Dermis blood vessel endothelial cell (primary cell): ENCODE measurements at regions not wholly inside any gene's neighbourhood (a gene's known extent, or its start where the extent isn't known, plus 50 kb on each side); places are given as distances from the start of the nearest gene placed in this dataset.

Experiments used
- DNase-seq: peaks from one replicate; pipeline ENCODE4 v3.0.0; 2010

DNA sequence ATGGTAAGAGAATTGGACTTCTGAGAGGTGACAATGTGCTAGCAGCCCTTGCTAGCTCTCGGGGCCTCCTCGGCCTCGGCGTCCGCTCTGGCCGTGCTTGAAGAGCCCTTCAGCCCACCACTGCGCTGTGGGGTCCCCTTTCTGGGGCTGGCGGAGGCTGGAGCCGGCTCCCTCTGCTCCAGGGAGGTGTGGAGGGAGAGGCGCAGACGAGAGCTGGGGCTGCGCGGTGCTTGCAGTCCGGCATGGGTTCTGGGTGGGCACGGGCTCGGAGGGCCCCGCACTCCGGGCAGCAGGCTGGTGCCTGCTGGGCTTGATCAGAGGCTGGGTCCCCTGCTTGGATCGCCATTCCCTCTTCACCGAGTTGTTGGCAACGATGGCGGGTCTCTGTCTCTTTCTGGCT, 226.4 kb upstream of the AMIGO2 start:
- no peak for DNase-seq

DNA sequence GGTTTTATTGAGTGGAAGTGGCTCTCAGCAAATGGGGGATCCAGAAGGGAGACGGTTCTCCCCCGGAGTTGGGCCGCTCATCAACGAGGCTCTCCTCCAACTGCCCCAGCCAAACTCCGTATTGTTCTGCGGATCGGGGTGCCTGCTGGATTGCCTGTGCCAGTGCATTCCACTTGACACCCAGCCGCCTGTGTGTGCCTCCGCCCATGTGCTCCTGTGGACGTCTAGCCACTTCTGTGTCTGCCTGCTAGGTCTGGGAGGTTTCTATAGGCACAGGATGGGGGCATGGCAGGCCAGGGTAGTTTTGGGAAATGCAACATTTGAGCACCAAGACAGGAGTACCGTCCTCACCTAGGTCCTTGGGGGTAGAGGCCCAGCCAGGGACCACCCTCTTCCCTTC, 225.7 kb upstream of the AMIGO2 start:
- DNase-seq, result no peak

DNA sequence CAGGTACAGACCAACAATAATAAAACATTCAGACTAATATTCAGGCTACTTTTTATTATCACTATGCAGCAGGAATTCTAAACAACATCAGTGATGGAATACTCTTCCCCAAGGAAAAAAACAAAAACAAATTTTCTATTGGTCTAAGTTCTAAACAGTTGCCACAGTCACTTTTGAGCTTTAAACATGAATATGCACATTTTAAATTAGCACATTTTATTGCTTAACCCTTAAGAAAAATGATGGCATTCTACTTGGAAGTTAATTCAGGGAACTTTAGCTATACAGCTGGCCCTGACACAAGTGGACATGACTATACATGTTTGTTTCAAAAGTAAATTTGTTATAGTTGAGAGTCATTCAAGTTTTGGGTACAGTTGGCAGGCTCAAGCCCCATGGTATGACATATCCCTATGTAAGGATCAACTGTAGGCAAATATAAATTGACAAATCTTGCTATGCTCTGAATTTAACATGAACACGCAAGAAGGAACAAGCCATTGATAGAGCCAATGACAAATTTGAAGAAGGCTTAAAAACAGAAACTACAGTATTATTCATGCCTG, 224.3 kb upstream of the AMIGO2 start:
- DNase-seq, result no peak

DNA sequence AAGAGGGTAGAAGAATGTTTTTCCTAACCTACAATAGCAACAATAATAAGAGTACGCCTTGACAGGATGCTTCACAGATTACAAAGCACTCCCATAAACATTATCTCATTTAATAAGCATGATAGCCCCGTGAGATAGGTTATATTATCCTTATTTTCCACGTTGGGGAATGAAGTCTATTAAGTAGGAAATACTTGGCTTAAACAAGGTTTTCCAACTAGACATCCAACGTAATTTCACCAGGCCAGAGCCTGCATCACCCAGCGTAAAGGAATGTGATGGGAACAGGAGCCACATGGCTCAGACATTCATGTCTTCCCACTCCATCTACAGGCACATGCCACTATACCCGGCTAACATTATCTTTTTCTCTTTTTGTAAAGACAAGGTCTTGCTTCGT, 223.4 kb upstream of the AMIGO2 start:
- no peak for DNase-seq

DNA sequence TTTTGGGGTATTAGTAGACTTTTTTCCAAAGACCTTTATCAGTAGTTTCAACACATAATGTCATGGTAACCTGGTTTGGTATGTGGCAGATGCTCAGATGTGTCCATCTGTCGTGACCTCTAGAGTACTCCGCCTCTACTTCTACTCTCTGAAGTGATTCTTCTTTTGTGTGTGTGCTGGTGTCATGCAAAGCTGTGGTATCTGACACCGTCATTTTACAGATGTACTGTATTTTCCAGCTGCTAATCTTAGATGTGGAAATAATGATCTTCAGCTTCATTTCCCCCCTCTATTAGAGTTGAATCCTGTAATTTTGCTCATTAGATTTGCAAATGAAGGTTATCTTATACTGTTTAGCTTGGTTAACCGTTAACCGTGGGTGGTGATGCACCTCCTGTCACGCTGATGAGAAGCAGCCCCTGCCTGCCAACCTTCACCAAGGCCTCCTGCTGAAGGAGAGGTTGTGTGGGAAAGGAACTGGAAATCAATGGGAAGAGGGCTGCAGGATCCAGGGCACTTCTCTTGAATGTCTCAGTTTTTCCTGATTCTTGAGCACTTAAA, 222.4 kb upstream of the AMIGO2 start:
- no peak for DNase-seq

DNA sequence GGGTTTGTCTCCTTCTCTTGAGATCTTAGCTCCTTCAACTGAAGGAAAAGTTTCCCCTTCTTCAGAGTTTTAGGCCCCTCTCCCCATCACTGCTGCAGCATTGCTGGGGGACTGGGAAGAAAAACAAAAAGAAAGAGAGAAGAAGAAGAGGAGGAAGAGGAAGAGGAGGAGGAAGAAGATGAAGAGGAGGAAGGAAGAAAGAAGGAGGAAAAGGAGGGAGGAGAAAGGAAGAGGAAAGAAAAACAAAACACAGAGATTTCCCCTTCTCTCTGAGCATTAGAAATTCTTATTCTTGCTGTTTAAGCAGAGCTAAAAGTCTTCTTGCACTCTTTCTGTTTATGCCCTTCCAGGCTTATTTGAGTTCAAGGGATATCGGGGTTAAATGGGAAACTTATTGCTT, 219.8 kb upstream of the AMIGO2 start:
- no peak for DNase-seq

DNA sequence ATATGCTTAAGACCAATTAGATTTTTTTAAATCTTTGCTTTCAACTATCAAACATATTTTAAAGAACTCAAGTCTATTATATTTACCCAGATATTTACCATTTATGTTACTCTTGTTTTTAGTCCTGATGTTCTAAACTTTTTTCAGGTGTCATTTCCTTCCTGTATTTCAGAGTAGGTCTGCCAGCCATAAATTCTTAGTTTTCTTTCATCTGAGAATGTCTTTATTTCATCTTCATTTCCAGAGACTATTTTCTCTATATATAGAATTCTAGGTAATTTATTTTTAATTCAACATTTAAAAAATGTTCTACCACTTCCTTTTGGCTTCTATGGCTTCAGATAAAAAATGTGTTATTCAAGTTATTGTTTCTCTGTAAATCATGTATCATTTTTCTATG, 218.2 kb upstream of the AMIGO2 start:
- no peak for DNase-seq

DNA sequence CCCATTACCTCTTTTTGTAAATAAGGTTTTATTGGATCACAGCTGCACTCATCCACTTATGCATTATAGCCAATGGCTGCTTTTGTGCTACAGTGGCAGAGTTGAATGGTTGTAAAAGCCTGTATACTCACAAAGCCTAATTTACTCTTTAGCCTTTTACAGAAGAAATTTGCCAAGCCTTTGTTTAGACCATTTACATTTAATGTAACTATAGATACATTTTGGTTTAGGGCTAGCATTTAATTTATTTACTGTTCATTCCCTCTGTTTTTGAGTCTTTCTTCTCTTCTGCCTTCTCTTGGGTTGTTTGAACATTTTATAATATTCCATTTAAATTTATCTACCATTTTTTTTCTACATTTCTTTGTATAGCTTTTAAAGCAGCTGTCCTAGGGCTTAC, 217.1 kb upstream of the AMIGO2 start:
- no peak for DNase-seq

DNA sequence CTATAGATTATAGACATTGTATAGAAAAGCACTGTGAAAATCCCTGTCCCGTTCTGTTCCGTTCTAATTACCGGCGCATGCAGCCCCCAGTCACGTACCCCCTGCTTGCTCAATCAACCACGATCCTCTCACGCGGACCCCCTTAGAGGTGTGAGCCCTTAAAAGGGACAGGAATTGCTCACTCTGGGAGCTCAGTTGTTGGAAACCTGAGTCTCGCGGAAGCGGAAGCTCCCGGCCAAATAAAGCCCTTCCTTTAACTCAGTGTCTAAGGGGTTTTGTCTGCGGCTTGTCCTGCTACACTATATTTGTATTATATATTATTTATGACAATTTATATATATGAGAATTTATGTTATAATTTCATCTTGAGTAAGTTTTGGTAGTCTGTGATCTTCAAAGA, 213.6 kb upstream of the AMIGO2 start:
- no peak for DNase-seq

DNA sequence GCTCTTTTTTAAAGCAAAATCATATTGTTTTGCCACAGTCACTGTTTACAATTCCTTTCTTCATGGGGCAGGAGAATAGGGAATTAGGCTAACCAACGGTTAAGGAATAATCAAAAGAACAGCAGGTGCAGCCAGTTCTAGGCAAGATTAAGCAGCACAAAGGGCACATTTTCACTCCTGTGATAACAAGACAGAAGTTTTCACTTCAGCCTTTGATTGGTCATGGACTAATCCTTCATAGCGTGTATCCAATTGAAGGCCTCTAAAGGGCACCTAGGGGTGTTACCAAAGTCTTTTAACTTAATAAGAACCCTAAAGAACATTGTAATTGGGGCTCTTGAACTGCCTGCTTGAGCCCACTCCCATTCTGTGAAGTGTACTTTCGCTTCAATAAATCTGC, 206.9 kb upstream of the AMIGO2 start:
- no peak for DNase-seq
